ENCODE measurements at regions not wholly inside any gene's neighbourhood (a gene's known extent, or its start where the extent isn't known, plus 50 kb on each side); places are given as distances from the start of the nearest gene placed in this dataset.

DNA sequence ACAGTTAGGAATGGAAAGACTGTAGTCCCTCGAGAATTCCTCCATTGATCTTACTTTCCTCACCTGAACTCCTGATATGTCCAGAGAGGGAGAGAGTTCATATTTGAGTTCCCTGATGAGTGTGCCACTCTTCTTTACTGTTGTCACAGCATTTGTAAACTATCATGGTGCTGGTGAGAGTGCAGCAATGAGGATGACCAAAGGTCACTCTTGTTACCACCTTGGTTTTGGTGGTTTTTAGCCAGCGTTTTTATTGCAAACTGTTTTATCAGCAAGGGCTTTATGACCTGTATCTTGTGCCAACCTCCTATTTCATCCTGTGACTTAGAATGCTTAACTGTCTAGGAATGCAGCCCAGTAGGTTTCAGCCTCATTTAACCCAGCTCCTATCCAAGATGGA, 1062.5 kb downstream of the BCL11A start:
- DNase-seq: no peak

DNA sequence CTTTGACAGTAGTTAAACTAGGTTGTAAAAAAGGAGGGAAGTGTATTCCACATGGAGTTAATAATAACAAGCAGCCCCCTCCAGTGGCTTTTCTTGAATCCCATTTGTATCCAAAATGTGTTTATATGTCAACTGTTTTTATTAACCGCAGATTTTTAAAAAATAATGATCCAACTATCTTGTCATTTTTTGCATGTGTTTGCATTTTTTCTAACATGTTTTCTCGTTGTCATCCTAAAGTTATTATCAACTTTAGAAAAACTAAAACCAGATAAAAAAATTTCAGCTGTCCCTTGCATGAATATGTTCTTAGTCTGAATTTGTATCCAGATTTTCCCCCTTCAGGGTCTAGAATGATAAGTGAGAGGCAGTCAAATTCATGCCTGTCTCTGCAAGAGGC, 1063.3 kb downstream of the BCL11A start:
- DNase-seq: no peak

DNA sequence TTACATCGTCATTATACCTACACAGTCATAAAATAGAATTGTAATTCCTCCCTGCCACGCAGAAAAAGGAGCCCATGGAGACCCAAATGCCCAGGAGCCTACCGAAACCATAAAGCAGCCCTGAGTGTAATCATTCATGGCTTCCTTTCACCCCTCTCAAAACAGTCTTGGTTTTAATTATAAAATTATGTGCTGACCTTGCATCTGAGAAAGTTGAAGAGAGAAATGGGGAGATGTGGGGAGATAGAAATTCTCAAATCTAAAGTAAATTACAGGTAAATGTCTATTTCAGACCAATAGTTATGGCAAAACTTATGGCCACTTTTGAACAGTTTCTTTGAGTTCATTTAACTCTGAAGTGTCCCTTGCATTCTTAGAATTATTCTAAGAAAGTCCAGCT, 1068.8 kb downstream of the BCL11A start:
- no peak for DNase-seq

DNA sequence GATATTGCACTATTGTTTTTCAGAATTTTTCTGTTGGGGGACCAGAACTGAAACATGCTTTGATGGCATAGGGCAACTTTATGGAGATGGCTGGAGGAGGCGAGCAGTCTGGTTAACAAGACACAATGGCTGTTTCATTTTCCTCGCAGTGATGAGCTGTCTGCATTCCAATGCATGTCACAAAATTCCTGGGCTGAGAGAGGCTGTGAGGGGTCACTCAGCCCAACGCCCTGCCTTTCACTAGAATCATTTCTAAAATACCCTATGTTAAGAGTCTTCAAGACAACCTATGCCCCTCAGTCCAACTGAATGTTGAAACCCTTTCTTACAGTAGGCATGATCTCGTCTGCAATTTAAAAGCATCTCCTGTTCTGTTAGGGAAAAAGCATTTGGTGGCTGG, 1090.0 kb downstream of the BCL11A start:
- DNase-seq: no peak

DNA sequence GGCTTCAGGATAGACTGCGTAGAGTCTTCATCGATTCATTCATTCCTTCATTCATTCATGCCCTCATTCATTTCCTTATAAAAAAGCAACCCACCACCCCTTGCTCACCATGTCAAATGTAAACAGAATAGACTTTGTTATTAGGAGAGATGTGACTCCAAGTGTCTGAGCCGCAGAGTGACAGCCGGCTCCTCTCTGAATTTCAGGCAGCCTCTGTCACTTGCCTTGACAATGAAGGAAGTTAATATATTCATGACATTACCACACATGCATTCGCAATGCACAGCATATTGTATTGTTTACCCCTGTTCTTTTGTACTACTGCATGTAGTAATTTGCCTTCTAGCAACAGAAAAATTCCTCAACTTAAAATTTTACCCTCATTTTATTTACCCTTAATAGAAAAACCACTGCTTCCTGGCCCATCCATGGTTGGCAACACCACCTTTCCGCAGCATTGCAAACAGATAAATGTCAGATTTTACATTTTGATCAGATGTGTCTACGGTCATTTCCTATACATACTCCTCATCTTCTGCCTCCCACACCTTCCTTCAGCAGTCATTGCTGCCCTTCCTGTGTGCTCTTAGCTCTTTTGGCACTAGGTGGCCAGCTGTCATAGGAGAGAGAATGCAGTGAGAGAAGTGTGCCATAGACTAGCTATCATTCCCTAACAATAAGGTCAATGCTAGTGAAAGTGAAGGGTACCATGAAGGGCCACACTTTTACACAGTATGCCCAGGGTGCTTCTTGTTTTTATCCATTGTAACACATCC, 1090.8 kb downstream of the BCL11A start:
- no peak for DNase-seq

DNA sequence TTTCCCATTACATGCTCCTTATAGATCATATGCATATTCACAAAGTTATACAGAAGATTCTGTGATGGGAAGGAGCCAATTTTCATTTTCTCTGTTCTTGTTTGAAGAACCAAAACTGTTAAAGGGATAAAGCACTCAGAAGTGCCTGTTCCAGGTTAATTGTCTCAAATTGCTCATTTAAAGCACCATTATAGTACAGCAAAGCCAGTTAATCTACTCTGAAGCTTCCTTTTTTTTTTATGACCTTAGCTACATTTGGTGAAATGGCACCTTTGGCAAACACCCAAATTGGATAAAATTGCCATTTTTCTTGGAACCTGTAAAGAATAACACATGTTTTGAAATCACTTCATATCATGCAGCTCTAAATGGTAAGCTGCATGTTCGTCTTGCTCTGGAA, 1092.3 kb downstream of the BCL11A start:
- DNase-seq: no peak

DNA sequence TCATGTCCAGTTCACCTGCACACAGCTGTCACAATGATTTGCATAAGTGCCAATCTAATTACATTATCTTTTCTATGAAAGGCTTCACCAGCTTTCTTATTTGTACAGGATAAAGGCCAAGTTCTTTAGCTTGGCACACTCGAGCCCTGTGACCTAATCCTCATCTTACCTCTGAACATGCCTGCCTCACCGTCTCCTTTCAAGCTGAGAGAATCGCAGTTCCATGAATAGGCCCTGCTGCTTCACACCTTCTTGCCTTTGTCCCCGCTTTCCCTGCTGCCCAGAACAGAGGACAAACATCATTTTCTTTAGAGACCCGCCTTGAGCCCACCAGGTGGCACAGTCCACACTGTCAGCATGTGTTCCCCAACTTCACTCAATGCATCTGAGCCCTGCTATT, 1094.7 kb downstream of the BCL11A start:
- DNase-seq: no peak

DNA sequence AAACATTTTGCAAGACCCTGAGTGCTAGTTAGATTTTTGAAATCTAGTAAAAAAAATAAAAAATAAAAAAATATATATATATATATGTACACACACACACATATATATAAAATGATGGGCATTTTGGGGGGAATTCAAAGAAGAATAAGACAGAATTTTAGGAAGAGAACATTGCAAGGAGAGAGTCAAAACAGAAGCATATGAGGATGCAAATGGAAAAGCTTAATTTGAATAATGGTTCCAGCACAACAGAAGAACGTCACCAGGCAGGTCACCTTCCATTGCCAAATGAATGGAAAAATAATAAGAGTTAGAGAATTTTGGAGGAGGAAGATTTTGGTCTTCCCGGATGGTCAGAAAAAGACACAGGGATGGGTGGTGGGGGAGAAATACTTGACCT, 1097.2 kb downstream of the BCL11A start:
- no peak for DNase-seq

DNA sequence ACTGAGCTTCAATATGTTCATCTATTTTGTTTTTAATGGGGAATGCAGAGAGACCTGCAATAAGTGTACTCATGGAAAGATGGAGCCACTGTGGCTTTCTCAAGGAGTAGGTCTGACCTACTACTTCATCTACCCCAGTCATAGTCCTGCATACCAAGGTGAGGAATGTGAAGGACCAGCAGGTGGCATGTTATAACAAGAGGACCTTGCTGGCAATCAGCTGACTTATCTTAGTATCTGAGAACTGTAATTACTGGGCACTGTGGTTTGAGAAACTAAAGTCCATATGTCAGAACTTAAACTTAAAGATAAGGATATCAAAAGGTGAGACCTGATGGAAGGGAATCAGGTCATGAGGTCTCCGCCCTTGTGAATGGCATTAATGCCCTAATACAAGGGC, 1104.2 kb downstream of the BCL11A start:
- no peak for DNase-seq

DNA sequence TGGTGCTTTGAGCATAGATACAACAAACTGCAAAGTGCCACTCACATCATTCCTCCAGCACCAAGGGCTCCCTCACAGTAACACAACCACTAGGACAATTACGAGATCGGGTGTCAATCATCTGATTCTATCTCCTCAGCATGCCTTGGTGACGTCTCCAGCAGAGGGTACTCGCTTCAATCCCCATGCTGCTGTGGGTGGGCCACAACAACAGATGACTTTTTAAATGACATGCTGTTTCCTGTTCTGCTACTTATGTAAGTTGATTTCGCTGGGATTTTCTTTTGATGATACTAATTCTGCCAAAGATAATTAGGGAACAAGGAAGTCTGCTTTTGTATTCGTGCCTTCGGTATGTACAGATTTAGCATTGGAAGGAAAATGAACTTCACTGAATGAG, 1113.0 kb downstream of the BCL11A start:
- no peak for DNase-seq

DNA sequence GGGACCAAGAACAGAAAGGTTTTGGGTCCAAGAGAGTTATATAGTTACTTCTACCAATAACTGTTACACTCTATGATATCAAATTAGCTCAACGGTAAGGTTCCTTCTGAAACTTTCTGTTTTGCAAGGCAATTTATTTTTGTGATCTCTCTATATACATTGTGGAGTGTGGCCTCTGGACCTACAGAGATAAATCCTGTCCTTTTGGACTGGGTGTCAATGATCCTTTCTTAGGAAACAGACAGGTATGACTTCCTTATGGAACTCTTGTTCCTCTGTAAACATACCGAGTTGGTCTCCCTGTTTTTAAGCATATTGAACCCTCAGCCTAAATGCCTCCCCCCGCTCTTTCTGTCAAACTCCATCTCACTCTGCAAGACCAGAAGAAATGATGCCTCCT, 1117.8 kb downstream of the BCL11A start:
- no peak for DNase-seq

DNA sequence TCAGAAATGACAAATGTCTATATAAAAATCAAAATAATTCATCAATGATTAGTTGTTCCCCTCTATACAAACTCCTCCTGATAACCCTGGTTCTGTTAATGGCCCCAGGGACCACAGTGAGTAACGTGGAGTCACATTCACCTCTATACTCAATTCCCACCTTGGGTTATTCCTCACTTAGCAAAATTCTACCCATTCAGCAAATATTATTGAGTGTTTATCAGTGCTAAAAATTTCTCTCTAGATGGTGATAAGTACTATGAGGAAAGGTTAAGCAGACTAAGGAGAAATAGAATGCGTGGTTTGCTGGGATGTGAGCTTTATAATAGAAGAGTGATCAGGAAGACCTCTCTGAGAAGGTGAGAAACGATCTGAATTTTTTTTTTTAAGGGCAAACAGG, 1124.5 kb downstream of the BCL11A start:
- DNase-seq: no peak

DNA sequence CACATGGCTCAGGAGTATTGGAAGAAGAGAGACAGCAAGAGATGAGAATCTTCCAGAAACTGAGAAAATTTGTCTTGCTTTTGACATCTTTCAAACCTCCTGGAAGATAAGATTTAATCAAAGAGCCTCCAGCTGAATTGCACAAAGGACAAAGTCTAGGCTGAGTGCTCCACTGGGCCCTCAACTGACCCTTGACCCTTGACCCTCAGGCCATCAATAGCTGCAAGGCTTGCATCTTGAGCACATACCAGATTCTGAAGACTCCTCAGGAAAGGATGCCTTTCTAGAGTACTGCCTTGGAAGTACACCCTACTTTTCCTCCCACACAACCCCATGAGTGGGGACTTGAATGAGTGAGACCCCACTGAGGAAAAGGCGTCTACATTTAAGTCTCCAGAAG, 1125.5 kb downstream of the BCL11A start:
- DNase-seq: no peak

DNA sequence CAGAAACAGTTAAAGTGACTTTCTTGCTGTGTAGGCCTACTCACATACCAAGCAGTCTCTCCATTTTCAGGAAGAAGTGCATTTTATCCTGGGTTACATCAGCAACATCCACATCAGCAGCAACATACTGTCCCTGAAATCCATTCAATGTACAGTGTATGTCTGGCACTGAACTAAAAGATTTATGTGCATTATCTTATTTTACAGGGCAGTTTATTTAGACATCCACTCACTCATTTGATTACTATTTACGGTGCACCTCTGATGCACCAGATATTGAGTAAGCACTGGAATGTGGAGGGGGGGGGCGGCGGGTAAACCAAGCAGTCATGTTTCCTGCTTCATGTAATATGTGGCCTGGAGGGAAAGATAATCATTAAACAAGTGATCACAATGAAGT, 1128.2 kb downstream of the BCL11A start:
- no peak for DNase-seq

DNA sequence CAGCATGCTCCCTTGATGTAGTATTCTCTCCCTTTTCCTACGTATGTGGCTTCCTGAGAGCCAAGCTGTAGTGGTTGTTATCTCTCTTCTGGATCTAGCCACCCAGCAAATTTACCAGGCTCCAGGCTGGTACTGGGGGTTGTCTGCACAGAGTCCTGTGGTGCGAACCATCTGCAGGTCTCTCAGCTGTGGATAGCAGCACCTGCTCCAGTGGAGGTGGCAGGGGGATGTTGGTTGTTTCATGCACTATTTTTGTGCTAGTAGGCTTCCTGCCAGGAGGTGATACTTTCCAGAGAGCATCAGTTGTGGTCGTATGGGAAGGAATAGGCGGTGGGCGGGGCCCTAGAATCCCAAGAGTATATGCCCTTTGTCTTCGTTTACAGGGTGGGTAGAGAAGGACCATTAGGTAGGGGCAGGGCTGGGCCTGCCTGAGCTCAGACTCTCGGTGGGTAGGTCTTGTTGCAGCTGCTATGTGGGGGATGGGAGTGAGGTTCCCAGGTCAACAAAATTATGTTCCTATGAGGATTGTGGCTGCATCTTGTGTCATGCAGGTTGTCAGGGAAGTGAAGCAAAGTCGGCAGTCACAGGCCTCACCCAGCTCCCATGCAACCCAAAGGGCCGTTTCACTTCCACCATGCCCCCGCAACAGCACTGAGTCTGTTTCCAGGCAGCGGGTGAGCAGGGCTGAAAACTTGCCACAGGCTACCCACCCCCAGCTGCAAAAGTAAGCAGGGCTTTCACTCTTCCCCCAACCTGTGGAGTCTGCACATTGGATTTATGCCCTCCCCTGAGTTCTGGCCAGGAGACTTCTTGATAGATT, 1139.5 kb downstream of the BCL11A start:
- DNase-seq: no peak

DNA sequence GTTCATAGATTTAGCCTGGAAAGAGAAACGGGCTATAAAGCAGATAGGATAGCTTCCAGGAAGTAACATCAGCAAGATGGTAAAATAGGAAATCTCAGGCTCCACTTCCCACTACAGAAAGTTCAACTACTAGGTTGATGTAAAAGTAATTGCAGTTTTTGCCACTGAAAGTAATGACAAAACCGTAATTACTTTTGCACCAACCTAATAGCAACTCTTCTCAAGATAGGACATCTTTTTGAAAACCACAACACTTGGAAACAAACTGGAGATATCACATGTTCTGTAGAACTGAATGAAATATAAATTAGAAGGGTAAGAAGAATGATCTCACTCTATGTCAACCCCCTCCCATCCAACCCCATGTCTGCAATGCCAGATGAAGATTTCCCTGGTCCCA, 1154.3 kb downstream of the BCL11A start:
- DNase-seq: no peak

DNA sequence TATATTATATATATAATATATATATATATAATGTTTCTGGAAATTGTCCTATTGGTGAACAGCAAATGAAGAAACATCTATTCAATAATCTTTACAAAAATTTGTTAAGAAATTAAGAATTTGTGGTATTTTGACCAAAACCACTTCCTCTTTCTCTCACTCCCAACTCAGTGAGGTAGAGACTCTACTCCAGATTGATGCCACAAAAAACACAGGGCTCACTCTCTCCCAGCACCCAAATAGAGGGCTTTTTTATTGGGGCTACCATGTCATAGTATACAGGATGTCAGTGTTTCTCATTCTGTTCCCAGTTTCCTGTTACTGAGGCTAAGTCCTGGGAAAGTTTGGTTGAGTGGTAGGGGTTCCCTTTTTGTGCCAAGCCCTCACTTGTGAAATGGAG, 1155.4 kb downstream of the BCL11A start:
- no peak for DNase-seq

DNA sequence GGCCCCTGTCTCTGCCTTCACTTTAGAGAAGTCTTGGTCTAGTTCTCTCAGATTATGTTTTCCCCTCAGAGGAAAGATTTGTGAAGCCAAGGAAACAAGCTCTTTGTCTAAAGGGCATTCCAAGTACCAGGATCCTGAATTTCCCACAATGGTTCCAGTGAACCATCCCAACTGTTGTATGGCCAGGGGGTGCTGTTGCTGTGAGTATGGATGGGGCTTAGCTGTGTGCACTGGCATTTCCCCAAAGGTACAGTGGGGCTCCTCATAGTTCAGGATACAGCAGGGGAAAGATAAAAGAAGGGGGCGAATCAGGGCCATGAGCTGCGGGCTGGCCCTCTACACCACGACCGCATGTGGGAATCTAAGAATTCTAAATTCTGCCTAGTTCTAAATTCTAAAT, 1154.0 kb upstream of the FANCL start:
- DNase-seq: no peak

DNA sequence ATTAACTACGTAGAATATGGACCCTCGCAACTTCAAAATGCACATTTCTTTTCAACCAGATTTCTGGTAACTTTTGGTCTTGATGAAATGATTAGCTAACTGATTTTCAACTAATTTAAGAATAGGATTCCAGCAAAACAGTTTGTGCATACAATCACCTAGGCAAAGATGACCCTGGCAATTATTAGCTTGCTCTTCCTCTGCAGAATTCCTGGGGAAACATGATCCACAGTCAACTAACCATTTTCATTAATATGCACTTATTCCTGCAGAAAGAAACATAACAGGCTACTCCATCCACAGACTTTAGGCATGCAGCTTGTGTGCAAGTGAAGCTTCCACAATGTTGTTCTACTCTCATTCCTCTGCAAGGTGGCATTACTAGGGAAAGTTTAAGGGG, 1150.8 kb upstream of the FANCL start:
- DNase-seq: no peak

DNA sequence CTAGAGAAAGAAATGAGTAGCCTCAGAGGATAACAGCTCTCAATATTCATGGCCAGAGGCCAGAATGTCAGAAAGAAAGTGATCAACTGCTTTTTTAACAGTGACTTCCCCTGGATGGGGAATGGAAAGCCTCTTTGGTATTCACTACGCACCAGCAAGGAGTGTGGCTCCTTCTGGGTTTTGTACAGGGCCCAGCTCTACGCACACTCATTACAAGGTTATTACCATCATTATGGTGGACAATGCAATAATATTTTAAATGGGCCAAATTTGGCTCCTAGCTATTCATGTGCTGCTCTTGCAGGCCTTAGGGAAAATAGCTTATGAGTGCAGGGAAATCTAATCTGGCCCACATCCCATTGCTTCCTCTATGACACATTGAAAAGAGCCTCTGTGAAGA, 1149.5 kb upstream of the FANCL start:
- no peak for DNase-seq

DNA sequence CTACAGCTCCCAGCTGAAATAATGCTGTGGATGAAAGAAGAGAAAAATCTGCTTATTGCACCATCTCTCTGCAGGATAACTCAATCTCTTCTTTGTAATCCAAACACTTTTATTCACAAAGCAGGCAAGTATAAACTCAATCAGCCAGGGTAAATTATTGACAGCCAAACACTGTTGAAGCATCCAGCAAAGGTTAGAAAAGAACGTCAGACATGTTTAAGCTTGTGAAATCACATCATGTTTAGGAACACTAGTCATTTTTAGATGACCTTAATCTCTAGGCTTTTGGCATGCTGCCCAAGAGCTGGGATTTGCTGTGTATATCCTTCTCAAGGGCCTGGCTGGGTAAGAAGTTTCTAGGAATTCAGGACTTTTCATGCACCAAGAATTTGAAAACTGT, 1148.1 kb upstream of the FANCL start:
- DNase-seq: no peak

DNA sequence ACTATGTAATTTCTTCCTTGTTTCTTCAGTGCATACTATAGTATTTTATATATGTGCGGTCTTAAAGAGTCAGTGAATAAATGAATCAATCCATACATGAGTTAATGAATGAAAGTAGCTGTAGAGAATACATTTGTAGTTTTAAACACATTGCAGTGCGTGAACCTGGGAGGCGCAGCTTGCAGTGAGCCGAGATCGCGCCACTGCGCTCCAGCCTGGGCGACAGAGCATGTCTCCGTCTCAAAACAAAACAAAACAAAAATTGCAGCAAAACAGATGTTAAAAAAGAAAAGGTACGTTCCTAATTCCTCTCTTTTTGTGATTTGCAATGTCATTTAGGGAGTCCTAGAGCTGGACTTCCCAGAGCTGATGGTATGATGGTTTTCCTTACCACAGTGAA, 1144.8 kb upstream of the FANCL start:
- no peak for DNase-seq

DNA sequence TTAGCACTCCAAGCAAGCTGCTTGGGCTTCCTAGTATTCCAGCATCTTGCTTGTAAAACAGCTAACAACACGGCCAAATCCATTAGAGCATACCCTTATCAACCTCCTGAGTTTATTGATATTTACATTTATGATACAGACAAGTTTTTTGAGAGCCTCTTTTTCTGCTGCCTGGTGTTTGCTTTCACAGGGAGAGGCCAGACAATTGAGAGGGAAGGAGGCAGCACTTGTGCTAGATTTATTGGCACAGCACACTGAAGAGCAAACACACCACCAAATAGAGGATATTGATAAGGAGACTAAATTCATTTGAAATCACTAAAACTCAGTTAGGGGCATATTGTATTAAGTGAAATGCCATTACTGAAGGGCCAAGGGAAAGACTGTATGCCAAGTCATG, 1142.3 kb upstream of the FANCL start:
- no peak for DNase-seq

DNA sequence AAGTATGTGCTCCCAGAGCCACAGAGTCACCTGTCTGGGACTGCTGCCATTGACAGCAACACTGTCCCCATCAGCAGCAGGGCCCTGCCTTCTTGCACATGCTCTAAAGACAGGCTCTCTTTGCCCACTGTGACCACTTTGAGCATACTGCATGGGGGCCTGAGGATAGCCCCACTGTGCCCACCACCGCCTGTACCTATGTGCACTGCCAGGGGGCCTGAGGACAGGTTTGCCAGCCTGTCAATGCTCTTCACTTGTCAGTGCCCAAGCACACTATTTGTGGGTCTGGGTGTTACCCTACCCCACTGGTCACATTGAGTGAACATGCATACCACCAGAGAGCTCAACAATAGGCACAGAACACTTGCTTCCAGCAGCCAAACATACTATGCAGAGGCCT, 1137.0 kb upstream of the FANCL start:
- no peak for DNase-seq

DNA sequence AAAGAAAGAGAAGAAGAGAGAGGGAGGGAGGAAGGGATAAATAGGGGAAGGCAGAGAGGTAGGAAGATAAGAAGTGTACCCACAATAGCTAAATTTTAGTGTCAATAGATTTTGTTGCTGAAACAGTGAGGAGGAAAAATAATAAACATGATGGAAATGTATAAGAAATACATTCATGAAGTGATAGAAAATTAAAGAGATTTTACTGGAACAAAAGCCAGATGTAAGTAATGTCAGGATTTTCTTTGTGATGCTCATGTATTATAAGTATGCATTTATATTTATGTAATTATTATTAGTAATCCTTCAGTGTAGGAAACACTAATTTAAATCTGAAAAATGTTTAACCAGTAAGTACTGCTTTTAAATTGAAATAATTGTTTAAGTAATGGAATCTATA, 1125.2 kb upstream of the FANCL start:
- no peak for DNase-seq
